Psoas muscle (tissue), 7 donors: ENCODE measurements at regions not wholly inside any gene's neighbourhood (a gene's known extent, or its start where the extent isn't known, plus 50 kb on each side); places are given as distances from the start of the nearest gene placed in this dataset.

Source experiments
- ATAC-seq, 4 donors: fragments of 200-7000 bp; cut with Tn5 transposase; one replicate each; pipeline ENCODE4 v1.9.1; 2020; ENCODE audit warnings: moderate library complexity in 3 of 4, mild to moderate bottlenecking in 2 of 4
- DNase-seq, 2 donors: peaks; one replicate each; pipeline ENCODE4 v3.0.0-alpha.2; 2020
- H3K27ac ChIP-seq: fragments of 200-600 bp; one replicate; pipeline ENCODE4 v1.8.0; 2022
- H3K27me3 ChIP-seq, 3 donors: fragments of 200-600 bp in 1 of 3; one replicate each; pipeline versions ENCODE4 v1.6.1 to v1.8.0; 2013 to 2022; ENCODE audit warnings: low read length in 2 of 3, mild to moderate bottlenecking in 2 of 3, moderate library complexity in 1 of 3; ENCODE audit not compliant: insufficient read depth in 3 of 3
- H3K36me3 ChIP-seq, 2 donors: fragments of 200-600 bp in 1 of 2; one replicate each; pipeline versions ENCODE4 v1.6.1 to v1.8.0; 2013 to 2022; ENCODE audit warnings: low read depth in 1 of 2, mild to moderate bottlenecking in 1 of 2, moderate library complexity in 1 of 2; ENCODE audit not compliant: insufficient read depth in 1 of 2
- H3K4me1 ChIP-seq: fragments of 200-600 bp; one replicate; pipeline ENCODE4 v1.8.0; 2022
- H3K4me3 ChIP-seq: fragments of 200-600 bp; one replicate; pipeline ENCODE4 v1.8.0; 2022; ENCODE audit warnings: mild to moderate bottlenecking
- H3K9me3 ChIP-seq: fragments of 200-600 bp; one replicate; pipeline ENCODE4 v1.8.0; 2022
- WGBS, 3 donors: extraction: QIAGEN DNeasy Blood & Tissue Kit; methylation state at CpG; one replicate each; pipeline versions ENCODE4 v1.1.6 to v1.1.7; 2013; 5-methylcytosine and 5-hydroxymethylcytosine counted together
- intact Hi-C, 2 donors: fragments of 100-400 bp; cut with DNase I; formaldehyde crosslinking; loops; one replicate each; pipeline versions ENCODE4 v1.11.0 to v1.14.2; 2022
- TF ChIP-seq, protein P1 (sequence below): fragments of 200-600 bp; IDR thresholded peaks from one replicate; pipeline ENCODE4 v1.8.0; 2022; ENCODE audit warnings: antibody characterized with exemption
- donor health status: healthy with polysubstance abuse.
- donor health status: DM: no; HTN: no; CAD: no; lungs with moderate emphysema.
- donor health status: Bipolar disorder and iron deficiency.
- donor health status: healthy.
- donor health status: DM: yes; HTN: yes; CAD: no.
- donor health status: DM: no; HTN: no; CAD: no.
- donor health status: DM: yes; HTN: yes; CAD: no.

DNA sequence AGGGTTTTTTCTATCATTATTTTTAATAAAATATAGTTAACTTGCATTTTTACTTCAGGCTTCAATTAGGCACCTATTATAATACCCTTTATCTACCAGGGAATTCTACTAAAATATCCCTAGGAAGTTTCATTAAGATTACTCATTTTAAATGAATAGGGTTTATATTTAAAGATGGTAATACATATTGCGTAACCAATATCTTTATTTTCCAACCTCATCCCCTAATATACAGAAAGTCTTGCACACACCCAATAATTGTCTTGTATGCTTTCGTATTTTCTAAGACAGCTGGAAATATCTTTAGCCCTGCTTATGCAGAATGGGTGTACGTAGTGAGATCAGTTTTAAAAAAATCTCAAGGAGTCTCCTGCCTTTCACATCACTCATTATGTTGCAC, 1186.8 kb downstream of the TECRL start:
- DNase-seq, result no peak
- 78 to 85% (median 82%) methylated on average over 3 of the region's 3 CpGs for WGBS, 3 donors
- Histone ChIP-seq H3K27me3 (no peaks in the 10 kb centered on the region), H3K27ac (no peak overlapping the region), H3K36me3 (no peaks in the 10 kb centered on the region), H3K4me1 (no peaks in the 10 kb centered on the region), H3K9me3 (no peaks in the 10 kb centered on the region), H3K4me3 (no peak overlapping the region)
- TF ChIP-seq, protein P1, sequence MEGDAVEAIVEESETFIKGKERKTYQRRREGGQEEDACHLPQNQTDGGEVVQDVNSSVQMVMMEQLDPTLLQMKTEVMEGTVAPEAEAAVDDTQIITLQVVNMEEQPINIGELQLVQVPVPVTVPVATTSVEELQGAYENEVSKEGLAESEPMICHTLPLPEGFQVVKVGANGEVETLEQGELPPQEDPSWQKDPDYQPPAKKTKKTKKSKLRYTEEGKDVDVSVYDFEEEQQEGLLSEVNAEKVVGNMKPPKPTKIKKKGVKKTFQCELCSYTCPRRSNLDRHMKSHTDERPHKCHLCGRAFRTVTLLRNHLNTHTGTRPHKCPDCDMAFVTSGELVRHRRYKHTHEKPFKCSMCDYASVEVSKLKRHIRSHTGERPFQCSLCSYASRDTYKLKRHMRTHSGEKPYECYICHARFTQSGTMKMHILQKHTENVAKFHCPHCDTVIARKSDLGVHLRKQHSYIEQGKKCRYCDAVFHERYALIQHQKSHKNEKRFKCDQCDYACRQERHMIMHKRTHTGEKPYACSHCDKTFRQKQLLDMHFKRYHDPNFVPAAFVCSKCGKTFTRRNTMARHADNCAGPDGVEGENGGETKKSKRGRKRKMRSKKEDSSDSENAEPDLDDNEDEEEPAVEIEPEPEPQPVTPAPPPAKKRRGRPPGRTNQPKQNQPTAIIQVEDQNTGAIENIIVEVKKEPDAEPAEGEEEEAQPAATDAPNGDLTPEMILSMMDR, result no peak
- intact Hi-C loops, result no loop called here
- ATAC-seq, result no peak

DNA sequence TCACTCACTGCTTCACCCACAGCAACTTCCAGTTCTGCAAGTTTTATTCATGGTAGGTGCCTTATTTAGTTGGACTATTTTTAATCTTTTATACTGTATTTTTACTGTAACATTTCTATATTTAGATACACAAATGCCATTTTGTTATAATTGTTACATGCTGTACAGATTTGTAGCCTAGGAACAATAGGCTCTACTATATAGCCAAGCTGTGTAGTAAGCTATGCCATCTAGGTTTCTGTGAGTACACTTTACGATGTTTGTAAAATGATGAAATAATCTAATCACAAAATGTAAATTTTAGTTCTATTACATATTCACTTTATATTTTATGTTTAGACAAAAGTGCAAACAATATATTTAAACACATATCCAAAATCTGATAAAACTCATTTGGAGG, 1187.8 kb downstream of the TECRL start:
- TF ChIP-seq, protein P1, result no peak
- no peaks in the 10 kb centered on the region for H3K36me3 ChIP-seq
- no peaks in the 10 kb centered on the region for H3K27me3 ChIP-seq
- H3K9me3 ChIP-seq, result no peaks in the 10 kb centered on the region
- 97 to 100% (median 98%) methylated on average over 1 of the region's 1 CpG for WGBS, 3 donors
- H3K4me3 ChIP-seq, result no peak overlapping the region
- DNase-seq (no peak), ATAC-seq (no peak)
- intact Hi-C loops, result no loop called here
- no peaks in the 10 kb centered on the region for H3K4me1 ChIP-seq
- H3K27ac ChIP-seq, result no peak overlapping the region

DNA sequence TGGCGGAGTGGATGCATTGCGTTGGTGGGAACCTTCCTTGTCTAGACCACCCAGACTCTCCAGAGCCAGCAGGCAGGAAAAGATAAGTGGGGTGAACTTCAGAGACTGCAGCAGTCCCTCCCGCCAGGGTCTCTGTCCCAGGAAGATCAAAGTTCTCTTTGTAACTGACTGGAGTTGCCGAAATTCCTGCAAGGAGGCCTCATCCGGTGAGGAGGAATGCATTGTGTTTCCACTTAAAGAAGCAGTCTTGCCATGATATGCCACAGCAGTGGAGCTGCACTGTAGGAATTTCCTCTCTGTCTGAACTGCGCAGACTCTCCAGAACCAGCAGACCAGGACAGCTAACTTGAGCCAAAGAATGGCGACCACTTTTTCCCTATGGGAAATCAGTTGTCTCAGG, 1190.4 kb downstream of the TECRL start:
- H3K9me3 ChIP-seq, result no peaks in the 10 kb centered on the region
- no peak overlapping the region for H3K27ac ChIP-seq
- H3K4me1 ChIP-seq, result no peaks in the 10 kb centered on the region
- TF ChIP-seq, protein P1, result no peak
- intact Hi-C loops, result no loop called here
- no peak overlapping the region for H3K4me3 ChIP-seq
- ATAC-seq, result no peak
- DNase-seq, result peak in 1 of 2 donors; percentile 23
- no peaks in the 10 kb centered on the region for H3K36me3 ChIP-seq
- WGBS, 3 donors, result 73 to 74% (median 74%) methylated on average over 7 of the region's 7 CpGs
- H3K27me3 ChIP-seq, result no peaks in the 10 kb centered on the region

DNA sequence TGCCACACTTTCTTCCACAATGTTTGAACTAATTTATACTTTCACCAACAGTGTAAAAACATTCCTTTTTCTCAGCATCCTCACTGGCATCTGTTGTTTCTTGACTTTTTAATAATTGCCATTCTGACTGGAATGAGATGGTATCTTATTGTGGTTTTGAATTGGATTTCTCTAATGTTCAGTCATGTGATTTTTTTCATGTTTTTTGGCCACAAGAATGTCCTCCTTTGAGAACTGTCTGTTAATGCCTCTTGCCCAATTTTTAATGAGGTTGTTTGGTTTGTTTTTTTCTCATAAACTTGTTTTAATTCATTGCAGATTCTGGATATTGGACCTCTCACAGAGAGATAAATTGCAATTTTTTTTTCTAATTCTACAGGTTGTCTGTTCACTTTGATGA, 1195.2 kb downstream of the TECRL start:
- Histone ChIP-seq H3K27ac (no peak overlapping the region), H3K4me1 (no peaks in the 10 kb centered on the region), H3K36me3 (no peaks in the 10 kb centered on the region), H3K9me3 (no peaks in the 10 kb centered on the region), H3K27me3 (no peaks in the 10 kb centered on the region), H3K4me3 (no peak overlapping the region)
- intact Hi-C loops, result no loop called here
- DNase-seq (no peak), ATAC-seq (no peak)
- TF ChIP-seq, protein P1, result no peak

DNA sequence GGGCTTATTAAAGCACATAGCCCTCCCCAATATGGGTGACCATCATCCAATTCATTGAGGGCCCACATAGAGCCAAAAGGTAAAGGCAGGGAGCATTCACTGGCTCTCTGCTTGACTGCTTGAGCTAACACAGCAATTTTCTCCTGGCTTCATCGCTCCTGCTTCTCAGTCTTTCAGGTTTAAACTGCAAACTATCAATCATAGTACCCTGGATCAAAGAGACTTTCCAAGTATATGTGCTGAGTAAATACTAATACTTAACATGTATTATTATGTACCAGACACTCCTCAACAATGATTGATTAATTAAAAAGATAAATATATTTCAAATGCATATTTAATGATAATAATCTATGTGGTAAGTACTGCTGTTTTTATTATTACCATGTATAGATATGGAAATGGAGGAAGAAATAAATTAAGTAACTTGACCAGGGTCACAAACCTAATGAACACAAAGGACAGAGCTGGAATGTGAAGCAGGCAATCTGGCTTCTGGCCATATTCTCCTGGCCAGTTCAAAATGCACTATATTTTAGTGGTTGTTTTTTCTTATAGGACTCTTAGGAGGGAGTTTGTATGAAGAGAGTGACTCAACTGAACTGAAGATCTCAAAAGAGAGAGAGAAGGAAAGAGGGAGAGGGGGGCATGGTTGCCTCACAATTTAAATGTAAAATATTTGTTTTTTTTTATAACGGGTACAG, 1197.3 kb downstream of the TECRL start:
- TF ChIP-seq, protein P1, result no peak
- no peaks in the 10 kb centered on the region for H3K9me3 ChIP-seq
- DNase-seq (no peak), ATAC-seq (no peak)
- H3K27me3 ChIP-seq, result no peaks in the 10 kb centered on the region
- no peaks in the 10 kb centered on the region for H3K4me1 ChIP-seq
- no peak overlapping the region for H3K4me3 ChIP-seq
- H3K27ac ChIP-seq, result no peak overlapping the region
- intact Hi-C loops, result no loop called here
- 56 to 60% (median 56%) methylated on average over 2 of the region's 2 CpGs for WGBS, 3 donors
- no peaks in the 10 kb centered on the region for H3K36me3 ChIP-seq
